Upper lobe of right lung (tissue), 1 donor: ENCODE measurements at regions not wholly inside any gene's neighbourhood (a gene's known extent, or its start where the extent isn't known, plus 50 kb on each side); places are given as distances from the start of the nearest gene placed in this dataset.
"Not testable (repeated sequence)": the region's sequence is repeated elsewhere in the genome, so short reads cannot be mapped to it uniquely, and the experiment has no call there.

Source experiments
- ATAC-seq: fragments of 200-7000 bp; cut with Tn5 transposase; one replicate; pipeline ENCODE4 v1.9.1; 2020; ENCODE audit warnings: mild to moderate bottlenecking, moderate library complexity
- DNase-seq: peaks from one replicate; pipeline ENCODE4 v3.0.0-alpha.2; 2020
- H3K27ac ChIP-seq: fragments of 200-600 bp; one replicate; pipeline ENCODE4 v1.8.0; 2022
- H3K27me3 ChIP-seq: fragments of 200-600 bp; one replicate; pipeline ENCODE4 v1.8.0; 2022; ENCODE audit warnings: mild to moderate bottlenecking
- H3K36me3 ChIP-seq: fragments of 200-600 bp; one replicate; pipeline ENCODE4 v1.8.0; 2022
- H3K4me1 ChIP-seq: fragments of 200-600 bp; one replicate; pipeline ENCODE4 v1.8.0; 2022
- H3K4me3 ChIP-seq: fragments of 200-600 bp; one replicate; pipeline ENCODE4 v1.8.0; 2022; ENCODE audit warnings: mild to moderate bottlenecking
- H3K9me3 ChIP-seq: fragments of 200-600 bp; one replicate; pipeline ENCODE4 v1.8.0; 2022
- CTCF ChIP-seq: fragments of 200-600 bp; IDR thresholded peaks from one replicate; pipeline ENCODE4 v1.8.0; 2022; ENCODE audit warnings: antibody characterized with exemption
- intact Hi-C: fragments of 100-400 bp; cut with DNase I; formaldehyde crosslinking; loops from one replicate; pipeline ENCODE4 v1.11.0; 2022
- donor health status: DM: no; HTN: yes; CAD: no; lungs with severe emphysema.

- intact Hi-C loops: no loop called here
Observed at GRCh38 chr5:109546461-109546860, 136.7 kb upstream of the PJA2 start.

GRCh38 chr5:109544873-109545272 lies 135.1 kb upstream of the PJA2 start:
- intact Hi-C loops, H3K27me3 ChIP-seq, H3K9me3 ChIP-seq, H3K36me3 ChIP-seq, DNase-seq, H3K4me1 ChIP-seq, ATAC-seq, H3K4me3 ChIP-seq, H3K27ac ChIP-seq: not testable (repeated sequence)

More at GRCh38 chr5:109546461-109546860, 136.7 kb upstream of the PJA2 start:
- no peak for ATAC-seq
- Histone ChIP-seq H3K27me3 (no peaks in the 10 kb centered on the region), H3K36me3 (no peaks in the 10 kb centered on the region), H3K4me1 (no peaks in the 10 kb centered on the region), H3K9me3 (no peaks in the 10 kb centered on the region), H3K4me3 (no peak overlapping the region), H3K27ac (no peak overlapping the region)
- TF ChIP-seq CTCF: no peak
- no peak for DNase-seq

GRCh38 chr5:109538692-109539091 lies 128.9 kb upstream of the PJA2 start:
- H3K4me1 ChIP-seq, H3K4me3 ChIP-seq, H3K36me3 ChIP-seq, DNase-seq, H3K27me3 ChIP-seq, H3K9me3 ChIP-seq, intact Hi-C loops, H3K27ac ChIP-seq, ATAC-seq: not testable (repeated sequence)

GRCh38 chr5:109535090-109535489 lies 125.3 kb upstream of the PJA2 start:
- intact Hi-C loops, H3K4me3 ChIP-seq: not testable (repeated sequence)

GRCh38 chr5:109533751-109534272 lies 124.0 kb upstream of the PJA2 start:
- no peak for ATAC-seq
- intact Hi-C loops: no loop called here
- no peak for TF ChIP-seq CTCF
- no peaks in the 10 kb centered on the region for H3K36me3 ChIP-seq
- H3K4me1 ChIP-seq: no peaks in the 10 kb centered on the region
- H3K27ac ChIP-seq: no peak overlapping the region
- DNase-seq: no peak
- no peak overlapping the region for H3K4me3 ChIP-seq
- no peaks in the 10 kb centered on the region for H3K9me3 ChIP-seq
- H3K27me3 ChIP-seq: no peaks in the 10 kb centered on the region

More at GRCh38 chr5:109535090-109535489, 125.3 kb upstream of the PJA2 start:
- H3K9me3 ChIP-seq, H3K27ac ChIP-seq, H3K27me3 ChIP-seq, H3K36me3 ChIP-seq, DNase-seq, ATAC-seq, H3K4me1 ChIP-seq: not testable (repeated sequence)

GRCh38 chr5:109532773-109533364 lies 123.1 kb upstream of the PJA2 start:
- H3K27ac ChIP-seq: no peak overlapping the region
- H3K27me3 ChIP-seq: no peaks in the 10 kb centered on the region
- no peak for TF ChIP-seq CTCF
- H3K4me1 ChIP-seq: no peaks in the 10 kb centered on the region
- H3K4me3 ChIP-seq: no peak overlapping the region
- H3K36me3 ChIP-seq: no peaks in the 10 kb centered on the region
- no peak for DNase-seq
- ATAC-seq: no peak
- intact Hi-C loops: no loop called here
- H3K9me3 ChIP-seq: no peaks in the 10 kb centered on the region

- no peaks in the 10 kb centered on the region for H3K27me3 ChIP-seq
- intact Hi-C loops: no loop called here
- TF ChIP-seq CTCF: no peak
- ATAC-seq (no peak), DNase-seq (no peak)
- H3K4me3 ChIP-seq: no peak overlapping the region
- H3K9me3 ChIP-seq: no peaks in the 10 kb centered on the region
- no peaks in the 10 kb centered on the region for H3K36me3 ChIP-seq
- H3K27ac ChIP-seq: no peak overlapping the region
- no peaks in the 10 kb centered on the region for H3K4me1 ChIP-seq
Observed at GRCh38 chr5:109531262-109531661, 121.5 kb upstream of the PJA2 start.
